SU-DHL-6 (cell line): ENCODE measurements at regions not wholly inside any gene's neighbourhood (a gene's known extent, or its start where the extent isn't known, plus 50 kb on each side); places are given as distances from the start of the nearest gene placed in this dataset.

ENCODE experiments used
- EZH2phosphoT487 ChIP-seq: fragments of 200-600 bp; sonication (generic), shearing (Covaris generic); conservative IDR thresholded peaks from 2 replicates; pipeline ENCODE4 v1.6.1; 2018; ENCODE audit warnings: mild to moderate bottlenecking, antibody characterized with exemption, low read length, moderate library complexity, mixed read lengths
- TF ChIP-seq, protein P1 (sequence below): fragments of 200-600 bp; sonication (generic); IDR thresholded peaks from one replicate; pipeline ENCODE4 v1.5.1; 2017; ENCODE audit warnings: antibody characterized with exemption, mild to moderate bottlenecking, low read length, moderate library complexity; ENCODE audit not compliant: insufficient read depth, poor library complexity, severe bottlenecking

GRCh38 chr6:148044261-148044751, 298.3 kb upstream of the SASH1 start:
- TF ChIP-seq EZH2phosphoT487 = no peak
- TF ChIP-seq, protein P1, sequence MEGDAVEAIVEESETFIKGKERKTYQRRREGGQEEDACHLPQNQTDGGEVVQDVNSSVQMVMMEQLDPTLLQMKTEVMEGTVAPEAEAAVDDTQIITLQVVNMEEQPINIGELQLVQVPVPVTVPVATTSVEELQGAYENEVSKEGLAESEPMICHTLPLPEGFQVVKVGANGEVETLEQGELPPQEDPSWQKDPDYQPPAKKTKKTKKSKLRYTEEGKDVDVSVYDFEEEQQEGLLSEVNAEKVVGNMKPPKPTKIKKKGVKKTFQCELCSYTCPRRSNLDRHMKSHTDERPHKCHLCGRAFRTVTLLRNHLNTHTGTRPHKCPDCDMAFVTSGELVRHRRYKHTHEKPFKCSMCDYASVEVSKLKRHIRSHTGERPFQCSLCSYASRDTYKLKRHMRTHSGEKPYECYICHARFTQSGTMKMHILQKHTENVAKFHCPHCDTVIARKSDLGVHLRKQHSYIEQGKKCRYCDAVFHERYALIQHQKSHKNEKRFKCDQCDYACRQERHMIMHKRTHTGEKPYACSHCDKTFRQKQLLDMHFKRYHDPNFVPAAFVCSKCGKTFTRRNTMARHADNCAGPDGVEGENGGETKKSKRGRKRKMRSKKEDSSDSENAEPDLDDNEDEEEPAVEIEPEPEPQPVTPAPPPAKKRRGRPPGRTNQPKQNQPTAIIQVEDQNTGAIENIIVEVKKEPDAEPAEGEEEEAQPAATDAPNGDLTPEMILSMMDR = no peak
